Endodermal cell (in vitro differentiated cells): ENCODE measurements at regions not wholly inside any gene's neighbourhood (a gene's known extent, or its start where the extent isn't known, plus 50 kb on each side); places are given as distances from the start of the nearest gene placed in this dataset.

Source experiments
- DNase-seq: peaks from one replicate; pipeline ENCODE4 v3.0.0-alpha.2; 2017
- H3K27ac ChIP-seq: 2 replicates; pipeline ENCODE4 v1.5.1; 2013; ENCODE audit warnings: mild to moderate bottlenecking, low read depth, low read length, moderate library complexity
- H3K27me3 ChIP-seq: 2 replicates; pipeline ENCODE4 v1.6.1; 2013; ENCODE audit warnings: mild to moderate bottlenecking, low read length, moderate library complexity; ENCODE audit not compliant: insufficient read depth, control insufficient read depth, poor library complexity, severe bottlenecking
- H3K36me3 ChIP-seq: 2 replicates; pipeline ENCODE4 v1.7.0; 2013; ENCODE audit warnings: mild to moderate bottlenecking, low read length, moderate library complexity; ENCODE audit not compliant: control insufficient read depth, insufficient read depth
- H3K4me1 ChIP-seq: one replicate; pipeline ENCODE4 v1.7.0; 2013; ENCODE audit warnings: low read length; ENCODE audit not compliant: control insufficient read depth, insufficient read depth
- H3K4me3 ChIP-seq: 2 replicates; pipeline ENCODE4 v1.5.1; 2013; ENCODE audit warnings: mild to moderate bottlenecking, low read length, moderate library complexity
- H3K9ac ChIP-seq: 2 replicates; pipeline ENCODE4 v1.6.1; 2013; ENCODE audit warnings: mild to moderate bottlenecking, low read length, moderate library complexity; ENCODE audit not compliant: poor library complexity, severe bottlenecking; ENCODE audit errors: extremely low read depth
- H3K9me3 ChIP-seq: 2 replicates; pipeline ENCODE4 v1.6.1; 2013; ENCODE audit warnings: mild to moderate bottlenecking, low read length, moderate library complexity; ENCODE audit not compliant: control insufficient read depth
- H3K27ac Mint-ChIP-seq: 2 replicates; pipeline ENCODE4 v1.8.0; 2020; ENCODE audit warnings: mixed read lengths
- H3K27me3 Mint-ChIP-seq: 2 replicates; pipeline ENCODE4 v1.8.0; 2021; ENCODE audit warnings: mild to moderate bottlenecking, mixed read lengths; ENCODE audit not compliant: insufficient read depth
- H3K36me3 Mint-ChIP-seq: 2 replicates; pipeline ENCODE4 v1.8.0; 2020; ENCODE audit warnings: low read depth, mixed read lengths
- H3K4me1 Mint-ChIP-seq: 2 replicates; pipeline ENCODE4 v1.8.0; 2020; ENCODE audit warnings: mixed read lengths
- H3K4me3 Mint-ChIP-seq: 2 replicates; pipeline ENCODE4 v1.8.0; 2020; ENCODE audit warnings: mild to moderate bottlenecking, moderate library complexity, mixed read lengths
- H3K9me3 Mint-ChIP-seq: 2 replicates; pipeline ENCODE4 v1.8.0; 2020; ENCODE audit warnings: mild to moderate bottlenecking, mixed read lengths
- WGBS, 2 experiments: methylation state at CpG; one replicate each; pipeline versions ENCODE4 v1.1.5 to v1.1.7; 2013; ENCODE audit warnings: missing lambda C conversion rate in 2 of 2, mixed read lengths in 1 of 2; ENCODE audit not compliant: insufficient coverage in 1 of 2, insufficient read length in 1 of 2; 5-methylcytosine and 5-hydroxymethylcytosine counted together
- TF ChIP-seq, protein P1 (sequence below): fragments of 200-600 bp; sonication (generic); conservative IDR thresholded peaks from 2 replicates; pipeline ENCODE4 v1.5.0; 2021; ENCODE audit warnings: antibody characterized with exemption, mild to moderate bottlenecking

DNA sequence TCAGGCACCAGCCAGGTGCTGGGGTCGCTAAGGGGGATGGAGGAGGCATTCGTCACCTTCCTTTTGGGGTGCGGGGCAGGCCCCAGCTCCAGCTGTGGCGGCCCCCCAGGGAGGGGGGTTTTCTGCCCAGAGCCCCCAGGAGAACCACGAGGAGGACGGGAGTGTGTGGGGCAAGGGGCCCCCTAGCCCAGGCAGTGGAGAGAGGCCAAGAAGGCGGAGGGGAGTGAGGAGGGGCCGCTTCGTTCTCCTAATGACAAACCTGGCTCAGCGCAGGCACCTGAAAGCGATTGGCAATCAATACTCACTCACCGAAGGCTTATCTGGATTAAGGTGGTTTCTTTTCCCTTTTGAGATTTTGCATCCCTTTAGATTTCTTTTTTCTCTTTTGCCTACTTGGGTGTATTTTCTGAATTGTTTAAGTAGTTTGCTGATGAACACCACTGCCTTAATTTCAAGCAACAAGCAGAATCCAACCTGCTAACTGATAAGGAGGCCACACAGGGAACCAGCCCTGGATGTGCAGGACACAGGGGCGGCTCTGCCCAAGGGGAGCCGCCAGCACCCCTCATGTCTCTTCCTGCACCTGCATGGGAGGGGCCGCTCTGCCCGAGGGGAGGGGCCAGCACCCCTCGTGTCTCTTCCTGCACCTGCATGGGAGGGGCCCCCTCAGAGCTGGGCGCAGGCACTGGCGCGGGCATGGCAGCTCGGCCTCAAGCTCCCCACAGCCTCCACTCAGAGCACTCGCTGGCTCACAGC, 122.3 kb downstream of the BRD1 start:
- Histone ChIP-seq H3K9me3 (peaks cover 13% of the 10 kb centered on the region), H3K27ac (no peak overlapping the region), H3K9ac (no peak overlapping the region), H3K4me1 (no peaks in the 10 kb centered on the region), H3K4me3 (no peak overlapping the region), H3K27me3 (no peaks in the 10 kb centered on the region), H3K36me3 (no peaks in the 10 kb centered on the region)
- Mint-ChIP-seq H3K36me3 (no peaks in the 10 kb centered on the region), H3K27ac (no peak overlapping the region), H3K27me3 (no peaks in the 10 kb centered on the region), H3K4me1 (no peaks in the 10 kb centered on the region), H3K4me3 (no peak overlapping the region), H3K9me3 (peaks cover 15% of the 10 kb centered on the region)
- WGBS, 2 experiments = 72 to 85% methylated on average over 6 to 22 of the region's 22 CpGs
- TF ChIP-seq, protein P1, sequence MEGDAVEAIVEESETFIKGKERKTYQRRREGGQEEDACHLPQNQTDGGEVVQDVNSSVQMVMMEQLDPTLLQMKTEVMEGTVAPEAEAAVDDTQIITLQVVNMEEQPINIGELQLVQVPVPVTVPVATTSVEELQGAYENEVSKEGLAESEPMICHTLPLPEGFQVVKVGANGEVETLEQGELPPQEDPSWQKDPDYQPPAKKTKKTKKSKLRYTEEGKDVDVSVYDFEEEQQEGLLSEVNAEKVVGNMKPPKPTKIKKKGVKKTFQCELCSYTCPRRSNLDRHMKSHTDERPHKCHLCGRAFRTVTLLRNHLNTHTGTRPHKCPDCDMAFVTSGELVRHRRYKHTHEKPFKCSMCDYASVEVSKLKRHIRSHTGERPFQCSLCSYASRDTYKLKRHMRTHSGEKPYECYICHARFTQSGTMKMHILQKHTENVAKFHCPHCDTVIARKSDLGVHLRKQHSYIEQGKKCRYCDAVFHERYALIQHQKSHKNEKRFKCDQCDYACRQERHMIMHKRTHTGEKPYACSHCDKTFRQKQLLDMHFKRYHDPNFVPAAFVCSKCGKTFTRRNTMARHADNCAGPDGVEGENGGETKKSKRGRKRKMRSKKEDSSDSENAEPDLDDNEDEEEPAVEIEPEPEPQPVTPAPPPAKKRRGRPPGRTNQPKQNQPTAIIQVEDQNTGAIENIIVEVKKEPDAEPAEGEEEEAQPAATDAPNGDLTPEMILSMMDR = no peak
- peak; percentile 24 for DNase-seq

DNA sequence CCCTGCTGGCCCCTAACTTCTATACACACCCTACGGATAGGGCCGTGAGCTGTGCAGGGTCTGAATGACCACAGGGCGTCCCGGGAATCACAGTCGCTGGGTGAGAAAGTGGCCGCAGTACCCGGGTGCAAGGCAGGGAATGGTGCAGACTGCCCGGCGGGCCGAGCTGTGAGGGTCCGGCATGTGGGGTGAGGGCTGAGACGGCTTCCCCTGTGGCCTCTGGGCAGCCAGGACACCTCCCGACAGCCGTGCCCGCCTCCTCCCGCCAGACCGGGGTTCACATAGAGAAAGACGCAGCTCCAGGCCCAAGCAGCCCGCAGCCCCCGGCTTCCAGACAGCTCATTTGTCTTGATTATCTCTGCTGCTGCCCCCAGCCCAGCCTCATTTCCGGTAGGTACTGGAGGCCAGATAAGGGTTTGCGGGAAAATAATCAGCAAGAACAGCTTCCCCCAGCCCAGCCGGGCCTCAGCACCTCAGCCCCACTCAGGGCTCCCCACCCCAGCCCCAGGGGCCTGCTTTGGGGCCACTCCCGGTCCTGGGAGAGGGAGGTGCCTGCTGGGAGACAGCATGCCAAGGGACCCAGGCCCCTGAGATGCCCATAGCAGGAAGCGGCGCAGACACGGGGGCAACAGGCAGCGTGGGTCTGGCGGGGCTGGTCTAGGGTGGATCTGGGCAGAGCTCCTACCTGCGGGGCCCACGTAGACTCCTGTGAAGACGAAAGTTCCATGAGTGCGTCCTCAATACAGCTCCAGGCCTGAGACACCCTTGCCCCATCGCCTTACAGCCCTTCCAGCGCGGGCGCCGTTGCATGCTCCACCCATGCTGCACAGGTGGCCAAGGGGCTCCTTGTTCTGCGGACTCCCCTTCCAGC, 123.1 kb downstream of the BRD1 start:
- Histone ChIP-seq H3K9me3 (peaks cover 13% of the 10 kb centered on the region), H3K9ac (no peak overlapping the region), H3K36me3 (no peaks in the 10 kb centered on the region), H3K27me3 (no peaks in the 10 kb centered on the region), H3K4me1 (no peaks in the 10 kb centered on the region), H3K27ac (no peak overlapping the region), H3K4me3 (no peak overlapping the region)
- peak; percentile 37 for DNase-seq
- peaks cover 11% of the 10 kb centered on the region for H3K9me3 Mint-ChIP-seq
- H3K36me3 Mint-ChIP-seq = no peaks in the 10 kb centered on the region
- H3K27ac Mint-ChIP-seq = no peak overlapping the region
- TF ChIP-seq, protein P1 = no peak
- no peaks in the 10 kb centered on the region for H3K27me3 Mint-ChIP-seq
- 93 to 94% methylated on average over 23 to 39 of the region's 39 CpGs for WGBS, 2 experiments
- no peak overlapping the region for H3K4me3 Mint-ChIP-seq
- no peaks in the 10 kb centered on the region for H3K4me1 Mint-ChIP-seq

DNA sequence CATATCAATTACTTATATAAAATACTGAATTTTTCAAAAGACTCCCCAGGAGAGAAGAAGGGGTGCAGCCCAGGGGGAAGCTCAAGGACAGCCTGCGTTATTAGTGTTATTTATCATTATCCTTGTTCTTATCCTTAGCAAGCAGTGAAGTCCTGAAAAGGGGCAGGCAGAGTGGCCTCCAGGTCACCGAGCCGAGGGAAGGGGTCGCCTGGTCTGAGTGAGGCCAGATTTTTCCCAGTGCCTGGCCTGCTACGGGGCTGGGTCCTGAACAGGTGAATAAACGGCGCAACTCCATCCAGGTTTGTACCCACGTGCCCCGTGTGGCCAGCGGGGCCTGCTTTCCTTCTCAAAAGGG, 123.7 kb downstream of the BRD1 start:
- H3K4me3 ChIP-seq = no peak overlapping the region

More for the DNA sequence above, 123.7 kb downstream of the BRD1 start:
- Mint-ChIP-seq H3K9me3 (peaks cover 11% of the 10 kb centered on the region), H3K4me1 (no peaks in the 10 kb centered on the region), H3K27ac (no peak overlapping the region), H3K4me3 (no peak overlapping the region), H3K36me3 (no peaks in the 10 kb centered on the region), H3K27me3 (no peaks in the 10 kb centered on the region)
- TF ChIP-seq, protein P1 = no peak
- H3K36me3 ChIP-seq = no peaks in the 10 kb centered on the region
- H3K9me3 ChIP-seq = peaks cover 13% of the 10 kb centered on the region
- H3K27me3 ChIP-seq = no peaks in the 10 kb centered on the region
- H3K4me1 ChIP-seq = no peaks in the 10 kb centered on the region
- no peak overlapping the region for H3K9ac ChIP-seq
- DNase-seq = no peak
- WGBS, 2 experiments = 89 to 94% methylated on average over 7 to 10 of the region's 10 CpGs
- H3K27ac ChIP-seq = no peak overlapping the region
